HG03342 (cell line): ENCODE measurements at regions not wholly inside any gene's neighbourhood (a gene's known extent, or its start where the extent isn't known, plus 50 kb on each side); places are given as distances from the start of the nearest gene placed in this dataset.
"Not testable (repeated sequence)": the region's sequence is repeated elsewhere in the genome, so short reads cannot be mapped to it uniquely, and the experiment has no call there.

Experiments used
- ATAC-seq: cut with Tn5 transposase; IDR thresholded peaks from one replicate; pipeline ENCODE4 v1.9.1; 2021; ENCODE audit warnings: mild to moderate bottlenecking, moderate library complexity; ENCODE audit not compliant: unreplicated experiment

DNA sequence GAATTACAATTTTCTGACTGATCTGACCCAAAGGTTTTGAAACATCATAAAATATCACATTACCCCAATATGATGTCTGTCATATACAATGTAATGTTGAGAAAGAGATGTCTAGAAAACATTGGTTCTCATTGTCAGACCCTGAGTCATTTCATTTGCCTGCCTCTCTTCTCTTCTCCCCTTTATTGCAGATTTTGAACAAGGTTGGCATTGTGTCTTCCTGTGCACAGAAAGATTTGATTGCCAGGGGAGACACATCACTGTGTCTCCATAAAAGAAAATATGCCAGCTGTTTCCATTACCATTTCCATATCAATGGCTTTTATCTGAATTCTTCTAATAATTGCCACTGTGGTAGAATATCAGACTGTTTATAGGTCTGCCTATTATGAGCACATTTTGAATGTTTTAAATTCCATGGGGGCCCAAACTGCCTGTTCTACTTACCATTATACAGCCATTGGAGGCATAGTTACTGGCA is 65.6 kb downstream of the IFI44 start:
- no peak for ATAC-seq

DNA sequence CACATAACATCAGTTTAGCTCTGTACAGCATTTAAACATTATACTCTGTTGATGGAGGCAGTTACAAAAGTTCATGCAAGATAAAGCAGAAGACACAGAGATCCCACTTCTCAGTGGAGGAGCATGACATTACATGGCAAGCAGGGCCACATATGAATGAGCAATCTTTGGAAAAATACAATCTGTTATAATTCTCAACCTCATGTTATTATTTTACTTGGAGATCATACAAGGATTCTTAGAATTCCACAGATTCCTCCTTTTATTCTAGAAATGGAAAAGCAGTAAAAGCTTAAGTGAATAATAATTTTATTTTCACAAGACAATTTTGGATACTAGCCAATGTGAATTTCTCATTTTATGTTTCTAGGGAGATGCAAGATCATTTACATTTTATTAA is 66.6 kb downstream of the IFI44 start:
- no peak for ATAC-seq

DNA sequence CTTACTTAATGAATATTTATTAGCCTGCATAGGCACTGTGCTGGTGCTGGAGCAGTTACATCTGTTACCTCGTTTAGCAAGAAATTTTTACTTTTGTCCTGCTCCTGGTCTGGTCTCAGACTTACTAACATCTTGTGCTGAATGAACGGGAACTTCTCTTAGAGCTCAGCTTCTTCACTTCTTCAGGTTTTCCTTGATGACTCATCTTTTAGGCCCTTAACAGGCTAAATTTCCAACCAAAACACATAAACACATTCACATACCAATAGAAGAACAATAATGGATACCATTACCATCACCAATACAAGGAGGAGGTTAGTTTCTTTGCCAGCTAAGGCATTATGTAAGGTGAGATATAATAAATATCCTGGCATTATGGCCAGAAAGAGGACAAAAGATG is 68.9 kb downstream of the IFI44 start:
- no peak for ATAC-seq

DNA sequence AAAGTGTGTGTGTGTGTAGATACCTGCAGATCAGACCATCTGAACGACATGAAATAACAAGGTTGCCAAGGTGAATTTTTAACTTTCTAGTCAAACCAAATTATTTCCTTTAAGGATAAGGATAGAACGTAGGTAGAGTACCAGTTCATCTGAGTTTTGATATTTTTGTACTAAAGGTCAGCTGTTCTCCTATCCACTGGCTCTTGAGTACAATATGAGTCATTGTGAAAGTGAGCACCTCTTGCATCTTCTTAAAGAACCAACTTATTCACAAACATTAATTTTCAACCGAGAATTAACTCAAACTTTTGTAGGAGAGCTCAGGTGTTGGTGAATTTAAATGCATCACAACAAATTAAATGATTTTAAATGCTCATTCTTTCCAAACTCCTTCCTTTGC is 71.5 kb downstream of the IFI44 start:
- peak; percentile 72 for ATAC-seq

DNA sequence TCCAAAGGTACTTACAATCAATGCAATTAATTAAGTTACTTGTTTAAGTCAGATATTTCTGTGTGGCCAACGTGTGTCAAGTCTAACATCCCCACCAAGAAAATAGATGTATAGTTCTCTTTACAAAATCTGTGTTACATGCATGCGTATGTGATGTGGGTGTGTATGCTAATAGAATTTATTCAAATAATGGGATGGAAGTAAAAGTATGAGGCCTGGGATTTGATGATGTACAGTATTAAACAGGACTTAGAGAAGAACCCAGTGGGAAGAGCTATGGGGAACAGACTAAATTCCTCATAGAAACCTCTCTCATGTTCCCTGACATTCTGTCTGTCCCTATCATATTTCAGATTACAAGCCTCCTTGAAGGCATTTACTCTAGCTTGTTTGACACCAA is 72.5 kb downstream of the IFI44 start:
- ATAC-seq = no peak

DNA sequence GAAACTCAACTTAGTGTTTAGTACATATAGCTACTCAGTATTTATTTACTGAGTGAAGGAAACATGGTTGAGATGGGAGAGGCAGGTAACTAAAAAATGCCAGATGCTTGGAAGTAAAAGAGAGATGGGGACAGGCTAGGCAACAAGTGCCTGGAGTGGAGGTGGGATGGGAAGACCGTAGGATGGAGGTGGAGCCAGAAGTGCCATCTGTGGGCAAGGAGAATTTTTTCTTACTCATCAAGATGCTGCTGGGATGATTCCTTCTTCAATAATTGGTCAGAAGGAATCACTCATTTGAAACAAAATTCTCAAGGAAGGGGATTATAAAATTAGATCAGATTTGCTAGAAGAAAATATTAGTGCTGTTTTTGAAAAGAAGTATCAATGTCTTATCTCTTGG is 72.9 kb downstream of the IFI44 start:
- no peak for ATAC-seq

DNA sequence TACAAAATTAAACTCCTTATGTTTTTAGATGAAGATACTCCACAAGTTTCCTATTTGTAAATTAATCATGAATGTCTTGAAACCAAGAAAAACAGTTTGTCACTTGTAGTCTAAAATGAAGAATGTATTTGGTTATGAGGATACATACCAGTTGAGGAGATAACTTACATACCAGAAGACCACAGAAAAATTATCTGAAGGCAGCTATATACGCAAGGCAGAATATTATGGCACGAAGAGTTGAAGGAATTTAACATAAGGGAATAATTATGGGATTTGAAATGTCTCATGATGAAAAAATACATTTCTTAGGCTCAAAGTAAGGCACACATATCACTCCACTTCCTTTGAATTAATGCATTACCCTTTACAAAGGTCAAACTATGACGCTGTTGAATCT is 73.3 kb downstream of the IFI44 start:
- ATAC-seq = no peak

DNA sequence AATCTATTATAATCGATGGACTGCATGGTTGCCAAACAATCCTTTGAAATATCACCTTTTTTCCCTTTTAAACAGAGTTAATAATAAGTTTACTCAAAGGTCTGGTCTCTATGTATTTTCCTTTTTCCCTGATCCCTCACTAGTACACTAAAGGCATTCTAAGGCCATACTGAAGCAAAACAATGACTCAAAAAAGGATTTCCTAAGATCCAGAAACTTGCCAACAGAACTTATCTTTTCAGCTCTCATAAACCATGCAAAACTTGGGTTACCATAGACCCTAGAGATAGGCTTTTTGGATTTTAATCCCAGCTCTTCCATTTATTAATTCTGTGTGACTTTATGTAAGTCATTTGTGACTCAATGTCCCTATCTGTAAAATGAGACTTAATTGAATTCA is 77.1 kb downstream of the IFI44 start:
- ATAC-seq = no peak

DNA sequence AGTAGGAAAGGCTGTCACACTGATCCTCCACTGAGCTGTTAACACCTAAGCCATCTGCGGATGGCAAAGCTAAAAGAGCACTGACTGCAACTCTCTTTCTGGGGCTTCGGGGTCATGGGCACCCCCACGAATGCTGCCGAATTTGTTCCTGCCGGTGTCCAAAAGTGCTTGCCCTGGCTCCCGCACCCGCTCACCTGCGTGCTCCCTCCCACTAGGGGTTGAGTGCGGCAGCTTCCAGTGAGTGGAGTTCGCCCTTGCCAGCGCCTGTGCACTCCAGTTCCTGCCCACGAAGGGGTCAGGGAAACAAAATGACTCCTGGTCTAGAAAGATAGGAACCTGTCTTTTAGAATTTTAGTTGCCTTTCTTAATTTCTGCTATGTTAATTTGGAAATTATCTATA is 78.7 kb downstream of the IFI44 start:
- ATAC-seq = no peak

DNA sequence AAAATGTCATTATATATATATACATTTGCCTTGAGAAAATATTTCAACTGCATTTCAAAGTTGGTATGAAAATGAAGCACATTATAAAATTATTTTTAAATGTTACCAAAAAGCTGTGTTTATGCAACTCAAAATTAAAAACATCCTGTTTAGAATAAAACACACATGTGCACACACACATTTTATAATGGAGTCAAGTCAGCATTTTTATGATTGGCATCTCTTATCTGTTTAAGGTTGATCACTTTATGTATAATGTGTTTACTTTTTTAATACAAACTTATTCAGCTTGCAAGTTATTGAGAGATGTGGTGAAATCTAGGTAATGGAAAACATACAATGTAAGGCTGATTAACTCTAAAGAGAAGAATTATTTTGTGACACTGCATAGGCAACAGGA is 80.4 kb downstream of the IFI44 start:
- ATAC-seq = no peak

DNA sequence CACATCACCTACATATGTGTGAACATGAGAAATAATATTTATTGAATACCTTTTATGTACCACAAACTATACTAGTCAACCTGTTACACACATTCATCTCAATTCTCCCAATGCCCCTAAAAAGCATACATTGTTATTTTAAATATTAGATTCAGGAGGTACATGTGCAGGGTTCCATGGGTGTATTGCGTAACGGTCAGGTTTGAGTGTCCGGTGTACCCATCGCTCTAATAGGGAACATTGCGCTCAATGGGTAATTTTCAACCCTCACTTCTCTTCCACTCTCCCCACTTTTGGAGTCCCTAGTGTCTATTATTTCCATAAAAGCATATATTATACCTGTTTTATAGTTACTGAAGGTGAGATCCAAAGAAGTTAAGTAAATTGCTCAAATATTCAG is 82.0 kb downstream of the IFI44 start:
- ATAC-seq = no peak

DNA sequence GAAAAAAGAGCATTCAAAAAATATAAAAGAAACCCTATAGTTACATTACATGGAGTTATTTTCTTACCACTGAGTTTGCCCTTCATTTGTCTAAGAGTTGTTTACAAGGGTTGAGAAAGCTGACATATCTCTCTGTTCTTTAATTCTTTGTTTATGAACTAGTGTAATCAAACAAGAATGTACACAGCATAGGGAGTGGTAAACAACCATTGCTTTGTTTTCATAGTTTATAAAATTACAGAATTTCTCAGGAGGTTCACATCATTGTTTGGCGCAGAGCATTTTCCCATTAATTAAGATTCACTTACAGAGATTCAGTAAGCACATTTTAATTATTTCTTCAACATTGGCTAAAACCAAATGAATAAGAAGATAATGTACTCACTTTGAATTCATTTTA is 87.6 kb downstream of the IFI44 start:
- no peak for ATAC-seq

DNA sequence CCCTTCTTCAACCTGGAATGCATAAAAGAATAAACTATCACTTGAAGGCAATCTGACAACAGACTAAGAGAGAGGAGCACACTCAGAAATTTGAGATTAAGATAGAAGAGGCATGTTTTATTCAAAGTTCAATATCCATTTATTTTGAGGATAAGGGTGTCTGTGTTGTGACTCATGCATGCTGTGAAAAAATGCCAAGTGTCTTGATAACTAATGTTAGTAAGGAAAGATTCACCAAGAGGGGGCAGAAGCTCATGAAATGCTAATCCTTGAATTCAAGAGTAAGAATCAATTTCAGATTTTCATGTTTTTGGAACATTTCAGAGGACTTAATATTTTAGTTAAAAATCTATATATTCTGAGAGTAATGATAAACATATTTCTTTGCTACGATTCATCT is 94.0 kb downstream of the IFI44 start:
- ATAC-seq = no peak

DNA sequence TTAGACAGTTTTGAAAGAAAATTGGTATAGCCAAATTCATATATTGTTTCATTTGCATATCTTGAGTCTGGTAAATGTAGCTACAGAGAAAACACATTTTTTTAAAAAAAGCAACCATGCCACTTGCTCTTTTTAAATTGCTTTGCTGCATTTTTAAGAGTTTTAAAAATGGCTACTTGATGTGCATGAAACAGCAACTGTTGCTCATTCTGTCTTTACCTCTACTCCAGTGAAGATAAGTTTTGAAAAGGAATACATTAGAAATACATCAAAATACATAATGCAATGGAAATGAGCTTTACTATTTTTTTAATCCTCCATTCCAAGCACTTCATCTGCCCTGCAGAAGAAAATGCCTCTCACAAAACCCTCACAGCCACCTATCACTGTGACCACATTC is 95.5 kb downstream of the IFI44 start:
- ATAC-seq = no peak

DNA sequence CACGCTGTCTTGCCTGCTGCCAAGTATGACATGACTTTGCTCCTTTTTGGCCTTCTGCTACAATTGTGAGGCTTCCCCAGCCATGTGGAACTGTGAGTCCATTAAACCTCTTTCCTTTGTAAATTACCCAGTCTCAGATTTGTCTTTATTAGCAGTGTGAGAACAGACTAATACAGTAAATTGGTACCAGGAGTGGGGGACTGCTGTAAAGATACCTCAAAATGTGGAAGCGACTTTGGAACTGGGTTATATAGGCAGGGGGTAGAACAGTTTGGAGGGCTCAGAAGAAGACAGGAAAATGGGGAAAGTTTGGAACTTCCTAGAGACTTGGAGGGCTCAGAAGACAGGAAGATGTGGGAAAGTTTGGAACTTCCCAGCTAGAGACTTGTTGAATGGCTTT is 104.0 kb downstream of the IFI44 start:
- not testable (repeated sequence) for ATAC-seq

DNA sequence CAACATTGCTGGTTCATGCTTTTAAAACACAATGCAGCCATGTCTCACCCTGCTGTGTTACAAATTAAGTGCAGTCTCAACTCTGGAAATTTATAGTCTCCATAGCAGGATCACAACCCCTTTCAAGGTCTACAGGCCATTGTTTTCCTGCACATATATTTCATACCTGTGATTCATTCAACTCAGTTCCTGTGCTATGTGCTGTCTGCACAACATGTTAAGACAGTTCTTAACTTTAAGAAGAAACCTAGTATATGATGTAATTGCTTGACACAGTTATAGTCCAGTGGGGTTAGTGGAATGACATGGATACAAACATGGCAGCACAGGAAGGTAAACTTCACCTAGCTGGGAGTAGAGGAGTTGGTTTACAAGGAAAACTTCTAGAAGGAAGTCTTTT is 106.4 kb downstream of the IFI44 start:
- ATAC-seq = no peak

DNA sequence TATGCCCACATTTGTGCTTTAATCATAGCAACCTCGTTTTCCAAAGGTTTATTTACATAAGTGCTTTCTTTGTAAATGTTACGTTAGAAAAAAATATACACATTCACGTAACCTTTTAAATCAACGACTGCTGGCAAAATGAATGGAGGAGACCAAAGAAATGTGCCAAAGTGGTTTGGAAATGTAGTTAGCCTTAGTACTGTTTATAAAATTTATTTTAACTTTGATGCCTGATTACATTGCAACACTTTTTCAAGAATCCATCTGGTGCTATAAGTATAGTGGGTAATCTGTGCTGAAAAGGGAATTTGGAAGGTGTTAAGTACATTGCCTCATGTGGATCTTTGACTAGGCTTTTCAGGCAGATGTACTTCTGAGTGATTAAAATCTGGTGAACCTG is 108.9 kb downstream of the IFI44 start:
- ATAC-seq = no peak

DNA sequence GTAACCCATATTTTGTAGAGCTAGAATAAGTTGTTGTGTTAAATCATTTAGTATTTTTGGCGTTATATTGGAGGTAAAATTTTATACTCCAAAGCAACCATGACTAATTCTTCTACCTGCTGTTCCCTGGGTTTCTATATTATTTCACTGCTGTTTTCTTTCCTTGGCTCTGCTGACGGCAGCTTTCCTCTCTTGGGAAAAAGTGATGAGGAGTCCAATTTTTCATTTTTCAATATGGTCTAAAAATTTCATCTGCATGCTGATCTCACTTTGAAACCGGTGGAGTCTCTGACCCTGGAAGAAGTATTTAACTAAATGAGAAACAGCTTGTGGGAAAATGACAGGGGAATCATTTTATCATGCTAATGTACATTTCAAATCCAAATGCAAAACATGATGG is 110.2 kb downstream of the IFI44 start:
- no peak for ATAC-seq

DNA sequence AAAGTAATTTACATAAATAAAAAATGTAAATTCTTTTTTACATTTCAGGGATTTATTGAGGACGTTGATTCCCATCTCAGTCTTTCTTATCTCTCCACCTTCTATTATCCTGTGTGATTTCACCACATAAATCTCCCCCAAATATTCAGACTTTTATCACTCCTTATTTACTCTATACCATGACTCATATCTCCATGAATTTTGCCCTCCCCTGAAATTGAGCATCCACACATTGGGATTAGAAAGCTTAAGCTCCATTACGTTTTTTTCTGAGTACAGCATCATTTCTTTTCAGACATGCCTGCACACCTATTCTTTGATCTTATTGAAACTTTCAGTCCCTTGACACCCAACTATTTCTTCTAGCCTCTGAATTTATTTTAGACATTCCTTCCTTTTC is 111.2 kb downstream of the IFI44 start:
- ATAC-seq = no peak

DNA sequence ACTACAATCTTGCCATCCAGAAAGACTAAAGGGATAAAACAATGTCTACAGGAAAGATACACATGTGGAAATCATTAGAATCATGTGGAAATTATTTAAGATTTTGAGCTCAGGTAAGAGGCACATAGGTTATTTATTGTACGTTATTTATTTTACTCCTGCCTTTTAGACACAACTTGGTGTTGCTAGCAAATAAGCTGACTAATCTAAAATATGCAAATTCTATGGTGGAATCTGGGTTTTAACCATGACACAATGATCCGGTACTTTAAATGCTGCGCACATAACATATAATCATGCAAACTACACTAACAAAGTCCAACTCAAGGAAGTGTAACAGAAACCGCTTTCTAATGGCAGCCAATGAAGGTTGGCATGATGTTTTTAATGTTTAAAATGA is 112.5 kb downstream of the IFI44 start:
- no peak for ATAC-seq

DNA sequence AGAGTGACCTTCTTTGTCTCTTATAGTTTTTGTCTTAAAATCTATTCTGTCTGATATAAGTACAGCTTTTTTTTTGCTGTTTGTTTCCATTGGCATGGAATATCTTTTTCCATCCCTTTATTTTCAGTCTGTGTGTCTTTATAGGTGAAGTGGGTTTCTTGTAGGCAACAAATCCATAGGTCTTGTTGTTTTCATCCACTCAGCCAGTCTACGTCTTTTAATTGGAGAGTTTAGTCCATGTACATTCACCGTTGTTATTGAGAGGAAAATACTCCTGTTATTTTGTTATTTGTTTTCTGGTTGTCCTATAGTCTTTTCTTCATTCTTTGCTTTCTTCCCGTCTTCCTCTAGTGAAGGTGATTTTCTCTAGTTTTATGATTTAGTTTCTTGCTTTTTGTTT is 115.9 kb downstream of the IFI44 start:
- ATAC-seq = no peak

DNA sequence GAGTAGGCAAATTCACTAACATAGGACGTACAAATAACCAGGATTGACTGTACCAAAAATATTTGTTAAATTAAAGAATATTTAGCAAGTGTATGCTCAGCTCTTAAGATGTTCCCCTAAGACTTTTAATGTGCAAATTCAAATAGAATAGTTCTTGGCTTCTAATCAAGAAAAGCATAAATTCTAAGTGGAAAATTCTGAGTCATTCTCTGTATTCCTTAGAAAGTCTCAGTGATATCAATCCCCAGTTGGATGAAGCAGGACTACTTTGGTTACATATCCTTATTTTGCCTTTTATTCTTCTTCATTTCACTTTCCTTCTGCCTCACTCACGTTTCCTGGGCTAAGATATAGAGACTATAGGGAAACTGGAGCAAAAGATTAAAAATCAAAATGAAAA is 130.2 kb downstream of the IFI44 start:
- ATAC-seq = no peak

DNA sequence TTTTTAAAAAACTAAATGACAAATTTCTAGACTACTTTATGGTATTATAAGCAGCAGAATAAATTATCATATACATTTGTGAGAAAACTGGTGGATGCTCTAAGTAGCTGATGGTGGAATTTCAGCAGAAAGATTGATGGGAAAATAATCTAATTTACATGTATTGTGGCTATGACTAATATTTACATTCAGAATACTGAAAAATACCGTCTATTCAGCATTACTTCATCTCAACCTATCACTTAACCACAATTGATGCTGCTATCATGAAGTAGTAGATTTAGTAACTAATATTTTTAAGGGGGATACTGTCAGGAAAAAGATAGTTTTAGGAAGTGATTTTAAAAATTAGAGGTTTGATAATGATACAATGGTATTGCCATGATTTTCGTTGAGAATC is 137.9 kb downstream of the IFI44 start:
- ATAC-seq = no peak

DNA sequence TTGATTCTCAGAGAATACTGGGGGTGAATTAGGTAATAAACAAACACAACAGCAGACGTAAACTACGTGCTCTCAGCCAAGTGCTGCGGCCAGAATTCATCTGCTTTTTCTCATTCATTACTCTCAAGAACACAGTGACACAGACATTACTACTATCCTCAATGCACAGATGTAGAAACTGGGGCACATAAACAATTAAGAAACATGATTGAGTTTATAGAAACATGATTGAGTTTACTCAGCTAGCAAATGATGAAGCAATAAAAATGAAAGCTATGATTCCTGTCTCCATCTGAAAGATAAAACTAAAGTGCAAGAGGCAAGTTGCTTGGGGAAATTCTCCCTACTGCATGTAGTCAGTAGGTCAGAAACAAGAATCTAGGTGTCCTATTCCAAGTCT is 140.5 kb downstream of the IFI44 start:
- no peak for ATAC-seq
